GM19468 (cell line): ENCODE measurements at regions not wholly inside any gene's neighbourhood (a gene's known extent, or its start where the extent isn't known, plus 50 kb on each side); places are given as distances from the start of the nearest gene placed in this dataset.
"Not testable (repeated sequence)": the region's sequence is repeated elsewhere in the genome, so short reads cannot be mapped to it uniquely, and the experiment has no call there.

Source experiments
- ATAC-seq: cut with Tn5 transposase; IDR thresholded peaks from one replicate; pipeline ENCODE4 v1.9.1; 2021; ENCODE audit warnings: mild to moderate bottlenecking, moderate library complexity, moderate number of reproducible peaks; ENCODE audit not compliant: unreplicated experiment; ENCODE audit errors: extremely low read depth

DNA sequence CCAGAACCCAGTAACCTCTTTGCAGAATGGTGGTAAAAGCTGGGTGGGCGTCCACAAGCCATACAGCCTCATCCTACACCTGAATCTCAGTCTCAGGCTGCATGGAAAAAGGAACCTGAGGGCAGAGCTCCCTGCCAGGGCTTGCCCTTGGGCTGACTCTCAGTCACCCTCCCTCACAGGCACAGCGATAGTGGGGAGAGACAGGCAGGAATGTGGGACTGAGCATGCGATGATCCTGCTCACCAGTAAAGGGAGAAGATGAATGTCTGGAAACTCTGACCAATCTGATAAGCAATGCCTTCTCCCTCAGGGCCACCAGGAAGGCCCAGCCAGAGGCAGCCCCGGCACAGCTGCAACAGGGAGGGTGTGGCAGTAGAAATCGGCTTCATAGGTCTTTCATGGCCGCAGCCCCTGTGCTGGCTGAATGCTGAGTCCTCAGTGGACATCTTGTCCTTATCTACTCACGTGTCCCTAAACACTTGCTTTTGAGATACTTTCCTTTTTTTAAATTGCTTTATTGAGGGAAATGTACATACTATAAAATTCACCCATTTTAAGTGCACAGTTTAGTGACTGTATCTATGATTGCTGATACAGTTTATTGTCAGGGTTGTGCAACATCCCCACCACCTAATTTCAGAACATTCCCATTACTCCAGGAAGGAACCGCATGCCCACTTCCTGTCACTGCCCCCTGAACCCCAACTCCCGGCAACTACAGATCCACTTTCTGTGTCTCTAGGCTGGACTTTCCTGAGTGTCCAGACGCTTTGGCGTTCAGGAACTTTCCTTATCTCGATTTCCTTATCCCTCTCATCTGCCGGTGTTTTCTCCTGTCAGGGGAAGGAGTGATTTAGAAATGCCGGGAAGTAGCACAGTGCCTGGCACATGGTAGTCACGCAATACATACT lies 258.1 kb downstream of the PCNX1 start:
- ATAC-seq = no peak

DNA sequence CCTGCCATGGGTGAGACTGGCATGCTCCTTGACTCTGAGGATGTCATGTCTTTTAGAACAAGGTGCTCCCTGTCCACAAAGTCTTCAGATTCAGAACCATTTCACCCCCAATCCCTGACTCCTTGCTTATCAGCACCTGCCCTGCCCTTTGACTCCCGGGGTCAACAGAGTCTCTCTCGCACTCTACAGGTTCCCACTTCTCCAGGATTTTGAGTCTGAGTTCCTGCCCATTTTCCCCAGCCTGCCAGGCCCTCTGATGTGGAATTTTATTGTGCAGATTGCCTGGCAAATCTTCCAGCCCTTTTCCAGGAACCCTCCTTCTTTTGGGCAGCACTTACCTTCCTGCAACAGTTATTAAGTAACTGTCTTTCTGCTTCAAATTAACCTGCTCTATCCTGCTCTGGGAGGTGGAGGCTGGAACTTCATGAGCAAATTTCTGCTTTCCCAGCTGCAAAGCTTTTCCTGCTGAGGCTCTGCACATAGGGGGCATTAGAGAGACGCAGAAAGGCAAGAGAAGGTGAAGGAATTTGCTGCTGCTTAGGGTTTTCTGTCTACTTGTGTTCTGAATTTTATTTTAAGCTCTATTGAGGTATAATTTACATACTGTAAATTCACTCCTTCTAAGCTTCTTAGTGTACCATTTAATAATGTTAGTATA lies 259.1 kb downstream of the PCNX1 start:
- no peak for ATAC-seq

DNA sequence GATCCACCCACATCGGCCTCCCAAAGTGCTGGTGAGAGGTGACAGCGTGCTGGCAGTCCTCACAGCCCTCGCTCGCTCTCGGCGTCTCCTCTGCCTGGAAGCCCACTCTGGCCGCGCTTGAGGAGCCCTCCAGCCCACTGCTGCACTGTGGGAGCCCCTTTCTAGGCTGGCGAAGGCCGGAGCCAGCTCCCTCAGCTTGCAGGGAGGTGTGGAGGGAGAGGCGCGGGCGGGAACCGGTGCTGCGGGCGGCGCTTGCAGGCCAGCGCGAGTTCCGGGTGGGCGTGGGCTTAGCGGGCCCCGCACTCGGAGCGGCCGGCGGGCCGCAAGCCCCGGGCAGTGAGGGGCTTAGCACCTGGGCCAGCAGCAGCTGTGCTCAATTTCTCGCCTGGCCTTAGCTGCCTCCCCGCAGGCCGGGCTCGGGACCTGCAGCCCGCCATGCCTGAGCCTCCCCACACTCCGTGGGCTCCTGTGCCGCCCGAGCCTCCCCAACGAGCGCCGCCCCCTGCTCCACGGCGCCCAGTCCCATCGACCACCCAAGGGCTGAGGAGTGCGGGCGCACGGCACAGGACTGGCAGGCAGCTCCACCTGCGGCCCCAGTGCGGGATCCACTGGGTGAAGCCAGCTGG lies 260.2 kb downstream of the PCNX1 start:
- not testable (repeated sequence) for ATAC-seq

DNA sequence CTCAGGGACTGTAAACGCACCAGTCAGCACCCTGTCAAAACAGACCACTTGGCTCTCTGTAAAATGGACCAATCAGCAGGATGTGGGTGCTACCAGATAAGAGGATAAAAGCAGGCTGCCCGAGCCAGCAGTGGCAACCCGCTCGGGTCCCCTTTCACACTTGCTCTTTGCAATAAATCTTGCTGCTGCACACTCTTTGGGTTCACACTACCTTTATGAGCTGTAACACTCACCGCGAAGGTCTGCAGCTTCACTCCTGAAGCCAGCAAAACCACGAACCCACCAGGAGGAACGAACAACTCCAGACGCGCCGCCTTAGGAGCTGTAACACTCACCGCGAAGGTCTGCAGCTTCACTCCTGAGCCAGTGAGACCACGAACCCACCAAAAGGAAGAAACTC lies 260.9 kb downstream of the PCNX1 start:
- ATAC-seq = not testable (repeated sequence)

DNA sequence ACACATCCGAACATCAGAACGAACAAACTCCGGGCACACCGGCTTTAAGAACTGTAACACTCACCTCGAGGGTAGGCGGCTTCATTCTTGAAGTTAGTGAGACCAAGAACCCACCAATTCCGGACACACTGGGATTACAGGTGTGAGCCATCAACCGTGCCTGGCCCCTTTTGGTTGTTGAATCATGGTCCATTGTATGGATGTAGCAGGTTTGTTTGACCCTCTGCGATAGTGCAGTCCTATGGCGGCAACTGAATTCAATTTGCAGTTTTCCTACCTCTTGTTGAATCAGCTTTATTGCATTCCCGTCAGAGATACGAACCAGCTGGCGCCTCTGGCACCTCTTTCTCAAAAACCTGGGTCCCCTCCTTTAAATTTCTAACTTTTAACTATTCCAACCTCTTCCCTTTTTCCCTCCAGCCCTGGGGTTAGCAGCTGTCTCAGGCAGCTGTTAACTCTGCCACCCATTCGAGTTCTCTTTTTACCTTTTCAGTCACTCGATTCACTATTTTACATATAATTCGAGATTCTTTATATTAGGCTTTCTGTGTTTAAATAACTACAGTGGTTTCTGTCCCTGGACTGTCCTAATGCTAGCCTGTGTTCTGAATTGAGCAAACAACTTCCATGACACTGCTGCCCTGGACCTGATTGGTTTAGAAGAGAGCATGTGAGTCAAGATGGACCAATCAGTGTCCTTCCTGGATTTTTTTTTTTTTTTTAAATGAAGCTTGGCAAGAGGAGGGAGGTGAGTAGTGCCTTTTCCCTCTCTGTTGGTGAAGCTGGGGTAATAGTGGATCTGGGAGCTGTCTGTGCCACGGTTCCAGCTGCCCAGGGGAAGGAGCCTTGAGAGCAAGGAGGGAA lies 261.5 kb downstream of the PCNX1 start:
- ATAC-seq = no peak

DNA sequence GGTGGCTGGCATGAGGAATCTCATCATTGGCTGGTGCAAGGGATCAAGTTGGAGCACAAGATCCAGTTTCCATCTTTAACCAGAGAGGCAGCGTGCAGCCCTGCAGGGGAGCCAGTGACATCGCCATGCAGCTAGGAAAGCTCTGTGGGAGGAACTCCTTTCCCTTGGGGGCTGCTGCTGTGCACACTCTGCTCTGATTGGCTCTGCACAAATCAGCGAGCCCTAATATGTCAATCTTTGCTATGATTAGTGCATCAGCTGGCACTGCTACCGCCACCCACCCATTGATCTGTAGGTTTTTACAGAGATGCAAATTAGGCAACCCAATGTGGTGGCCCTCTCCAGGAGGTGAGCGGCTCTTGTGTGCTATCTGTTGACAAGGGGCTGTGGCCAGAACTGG lies 262.6 kb downstream of the PCNX1 start:
- ATAC-seq = no peak

DNA sequence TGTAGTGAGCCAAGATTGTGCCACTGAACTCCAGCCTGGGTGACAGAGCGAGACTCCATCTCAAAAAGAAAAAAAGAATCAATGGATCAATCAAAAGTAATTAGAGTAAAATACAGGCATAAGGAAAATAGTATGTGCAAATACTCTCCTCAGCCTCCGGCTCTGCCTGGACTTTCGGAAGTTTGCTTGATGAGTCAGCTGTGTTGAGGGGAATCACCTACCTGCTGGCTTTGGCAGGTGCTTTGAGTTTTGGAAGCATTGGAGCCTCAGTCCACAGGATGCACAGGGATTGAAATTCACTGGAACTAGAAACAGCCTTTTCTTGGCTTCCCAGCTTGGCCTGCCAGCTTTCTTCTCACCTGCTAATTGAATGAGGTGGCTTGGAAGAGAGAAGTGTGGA lies 268.2 kb downstream of the PCNX1 start:
- ATAC-seq = no peak

DNA sequence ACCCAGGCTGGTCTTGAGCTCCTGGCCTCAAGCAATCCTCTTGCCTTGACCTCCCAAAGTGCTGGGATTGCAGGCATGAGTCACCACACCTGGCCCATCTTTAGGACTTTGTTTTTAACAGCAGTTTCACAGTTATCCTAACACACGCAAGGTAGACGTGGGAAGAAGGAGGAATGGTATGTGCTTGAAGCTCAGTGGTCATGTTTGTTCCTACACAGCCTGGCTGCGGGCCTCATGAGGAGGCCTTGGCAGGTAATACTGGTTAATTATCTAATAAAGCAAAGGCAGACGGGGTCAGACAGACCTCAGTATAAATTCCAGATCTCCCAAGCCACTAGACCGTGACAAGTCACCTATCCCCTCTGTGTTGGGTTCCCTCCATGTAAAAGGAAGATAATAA lies 271.8 kb downstream of the PCNX1 start:
- ATAC-seq = no peak

DNA sequence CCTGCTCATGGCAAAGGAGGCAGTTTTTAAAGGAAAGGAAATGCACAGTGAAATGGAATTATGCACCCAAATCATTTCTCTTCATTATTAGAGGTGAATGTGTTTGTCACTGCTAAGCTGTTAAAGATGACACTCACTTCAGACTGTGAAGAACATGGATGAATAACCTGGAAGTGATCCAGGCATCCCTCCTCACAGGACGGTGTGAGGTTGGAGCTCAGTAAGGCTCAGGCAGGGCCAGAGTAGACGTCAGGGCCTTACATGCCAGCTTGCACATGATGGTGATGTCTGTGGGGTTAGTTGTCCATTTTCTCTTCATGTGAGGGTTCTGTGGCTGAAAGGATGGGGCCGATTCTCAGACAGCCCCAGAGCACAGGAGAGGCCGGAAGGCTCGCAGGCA lies 273.1 kb downstream of the PCNX1 start:
- no peak for ATAC-seq

DNA sequence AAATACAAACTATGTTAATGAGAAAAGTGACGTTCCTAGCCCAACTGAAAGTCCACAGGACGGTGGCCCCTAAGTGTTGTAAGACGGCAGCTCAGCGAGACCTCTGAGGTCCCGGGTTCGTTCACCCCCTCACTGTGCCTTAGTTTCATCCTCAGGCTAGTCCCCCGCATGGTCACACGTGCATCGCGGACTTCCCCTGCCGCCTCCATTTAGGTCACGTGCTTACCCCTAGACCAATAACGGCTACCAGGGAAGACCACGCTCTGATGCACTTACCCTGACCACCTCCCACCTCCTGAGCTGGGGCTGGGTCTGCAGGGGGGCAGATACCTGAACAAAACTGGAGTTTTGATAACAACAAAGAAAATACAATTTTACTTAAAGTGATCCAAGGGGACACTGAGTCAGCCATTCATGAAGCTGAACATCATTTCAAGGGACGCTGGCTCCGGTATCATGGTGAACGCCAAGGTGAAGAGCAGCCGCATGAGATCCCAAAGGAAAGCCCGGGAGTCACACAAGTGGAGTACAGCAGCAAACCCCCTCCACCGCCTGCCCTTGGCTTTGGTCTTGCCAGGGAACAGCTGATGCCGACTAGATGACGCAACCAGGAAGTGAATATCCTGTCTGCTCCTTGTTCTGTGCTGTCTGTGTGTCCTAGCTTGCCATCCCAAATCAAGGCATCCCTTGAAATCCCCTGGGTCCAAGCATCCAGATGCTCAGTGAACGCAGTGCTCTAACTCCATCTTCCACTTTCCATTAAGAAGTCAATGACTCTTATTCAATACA lies 274.1 kb downstream of the PCNX1 start:
- no peak for ATAC-seq

DNA sequence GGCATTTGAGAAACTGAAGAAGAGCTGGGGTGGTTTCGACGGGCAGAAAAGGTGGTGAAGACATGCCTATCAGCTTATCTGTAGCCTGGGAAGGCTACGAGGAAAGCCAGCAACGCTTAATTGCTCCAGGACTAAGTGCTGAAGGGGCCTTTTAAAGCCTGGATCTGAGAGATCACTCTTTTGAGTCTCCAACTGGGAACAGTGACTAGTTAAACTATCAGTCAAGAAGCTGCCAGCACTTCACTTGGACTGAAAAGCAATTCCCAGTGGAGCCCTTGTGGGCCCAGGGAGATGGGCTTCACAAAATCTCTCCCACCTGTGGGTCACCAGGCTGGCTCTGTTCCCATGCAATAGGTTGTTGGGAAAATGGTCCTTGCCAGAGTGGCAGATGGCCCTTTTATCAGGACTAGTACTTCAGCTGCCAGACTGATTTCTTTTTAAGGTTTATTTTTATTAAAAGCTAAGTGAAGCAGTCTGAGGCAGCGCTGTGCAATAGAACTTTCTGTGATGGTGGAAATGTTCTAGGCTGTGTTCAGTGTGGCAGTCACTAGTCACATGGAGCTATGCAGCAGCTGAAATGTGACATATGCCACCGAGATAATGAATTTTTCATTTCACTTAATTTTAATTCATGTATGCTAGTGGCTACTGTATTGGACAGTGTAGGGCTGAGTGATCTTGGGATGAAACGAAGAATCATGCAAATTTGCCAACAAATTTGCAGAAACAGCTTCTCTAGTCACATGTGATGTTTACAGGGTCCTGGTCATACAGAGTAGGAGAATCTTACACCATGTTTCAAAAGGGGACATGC lies 276.8 kb downstream of the PCNX1 start:
- no peak for ATAC-seq

DNA sequence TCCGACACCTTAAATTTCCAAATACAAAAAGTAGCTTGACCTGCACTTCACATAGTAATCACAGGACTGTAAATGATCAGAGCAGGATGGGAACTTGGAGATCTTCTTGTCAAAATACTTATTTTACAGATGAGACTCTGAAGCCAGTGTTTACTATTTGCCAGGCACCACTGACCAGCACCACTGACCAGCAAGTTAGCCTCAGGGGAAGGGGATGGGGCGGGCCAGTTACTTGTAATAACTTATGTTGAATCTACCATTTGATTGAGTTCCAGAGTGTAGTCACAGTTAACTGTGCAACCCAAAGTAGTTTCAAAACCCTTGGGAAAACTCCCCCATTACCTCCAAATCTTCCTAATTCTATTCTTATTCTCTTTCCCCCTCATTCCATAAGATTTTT lies 278.4 kb downstream of the PCNX1 start:
- no peak for ATAC-seq

DNA sequence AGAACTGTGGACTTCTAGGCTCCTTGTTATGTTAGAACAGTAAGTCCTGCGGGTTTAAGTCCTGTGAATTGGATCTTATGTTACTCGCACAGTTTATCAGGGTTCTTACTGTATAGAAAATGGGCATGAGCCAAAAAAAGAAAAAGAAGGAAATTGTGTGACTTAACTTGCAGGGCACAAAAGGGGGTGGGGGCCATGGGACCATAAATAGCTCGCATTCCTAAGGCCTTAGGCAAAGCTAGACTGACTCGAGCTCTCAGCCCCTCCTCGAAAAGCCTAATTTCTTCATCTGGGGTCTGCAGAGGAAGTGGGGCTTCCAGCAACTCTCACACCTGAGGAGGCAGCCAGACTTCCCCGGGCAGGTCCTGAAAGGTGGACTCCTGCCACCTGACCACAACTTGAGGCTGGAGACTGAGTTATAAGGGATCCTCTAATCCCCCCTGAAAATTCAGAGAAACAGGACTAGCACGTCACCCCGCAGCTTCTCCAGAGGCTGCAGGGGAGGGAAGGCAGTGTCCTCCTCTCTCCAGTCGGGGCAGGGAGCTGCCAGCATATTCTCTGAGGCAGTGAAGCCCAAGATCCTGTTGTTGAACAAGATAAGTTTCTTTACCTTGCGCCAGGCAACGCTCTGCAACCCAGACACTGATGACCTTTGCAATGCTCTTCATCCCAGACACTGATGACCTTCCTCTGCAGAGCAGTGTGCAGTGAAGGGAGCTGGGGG lies 280.5 kb downstream of the PCNX1 start:
- ATAC-seq = no peak

DNA sequence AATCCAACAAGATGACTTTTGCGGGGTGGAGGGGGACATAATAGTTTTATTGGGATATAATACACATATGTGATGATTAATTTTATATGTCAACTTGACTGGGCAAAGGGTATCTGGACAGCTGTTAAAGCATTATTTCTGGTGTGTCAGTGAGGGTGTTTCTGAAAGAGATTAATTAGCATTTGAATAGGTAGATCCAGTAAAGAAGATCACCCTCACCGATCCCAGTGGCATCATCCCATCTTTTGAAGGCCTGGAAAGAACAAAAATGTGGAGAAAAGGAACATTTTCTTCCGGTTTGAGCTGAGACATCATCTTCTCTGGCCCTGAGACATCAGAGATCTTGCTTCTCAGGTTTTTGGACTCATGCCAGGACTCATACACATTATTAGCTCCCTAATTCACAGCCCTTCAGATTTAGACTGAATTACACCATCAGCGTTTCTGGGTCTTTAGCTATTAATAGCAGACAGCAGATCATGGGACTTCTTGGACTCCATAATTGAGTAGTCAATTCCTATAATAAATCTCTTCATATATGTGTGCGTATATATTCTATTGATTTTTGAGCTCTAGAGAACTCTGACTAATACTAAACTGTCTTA lies 283.6 kb downstream of the PCNX1 start:
- ATAC-seq = no peak

DNA sequence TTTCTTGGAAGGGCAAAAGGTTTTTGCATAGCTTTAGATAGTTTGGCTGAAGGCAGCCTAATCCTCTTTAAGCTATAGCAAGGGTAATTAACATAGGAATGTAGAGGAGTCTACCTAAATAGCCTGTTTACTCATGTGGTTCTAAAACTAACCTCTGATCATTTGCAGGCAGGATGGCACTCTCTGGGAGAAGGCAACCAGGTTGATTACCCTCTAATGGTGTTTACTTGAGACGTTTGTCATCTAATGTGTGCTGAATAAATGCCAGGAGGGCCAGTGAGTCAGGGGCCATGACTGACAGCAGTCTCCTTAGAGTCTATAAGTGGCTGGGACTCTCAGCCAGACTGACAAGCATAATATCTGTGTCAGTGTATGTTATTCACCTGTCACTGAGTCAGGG lies 286.4 kb downstream of the PCNX1 start:
- no peak for ATAC-seq

DNA sequence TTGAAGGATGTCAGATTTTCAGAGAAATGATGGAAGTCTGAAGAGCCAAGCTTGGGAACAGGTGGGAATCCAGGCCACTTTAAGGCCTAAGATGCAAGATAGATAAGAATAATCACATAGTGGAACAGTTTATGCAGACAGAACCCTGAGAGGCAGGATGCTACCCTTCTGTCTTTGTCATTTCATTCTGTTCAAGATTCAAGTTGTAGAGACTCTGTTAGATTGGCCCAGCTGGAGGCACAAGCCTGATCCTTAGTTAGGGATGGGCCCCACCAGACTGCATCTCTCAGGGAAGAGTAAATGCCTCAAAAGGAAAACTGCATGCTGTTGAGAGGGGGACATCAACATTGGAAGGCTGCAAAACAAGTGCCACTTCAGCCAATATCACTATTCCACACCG lies 287.0 kb downstream of the PCNX1 start:
- ATAC-seq = no peak

DNA sequence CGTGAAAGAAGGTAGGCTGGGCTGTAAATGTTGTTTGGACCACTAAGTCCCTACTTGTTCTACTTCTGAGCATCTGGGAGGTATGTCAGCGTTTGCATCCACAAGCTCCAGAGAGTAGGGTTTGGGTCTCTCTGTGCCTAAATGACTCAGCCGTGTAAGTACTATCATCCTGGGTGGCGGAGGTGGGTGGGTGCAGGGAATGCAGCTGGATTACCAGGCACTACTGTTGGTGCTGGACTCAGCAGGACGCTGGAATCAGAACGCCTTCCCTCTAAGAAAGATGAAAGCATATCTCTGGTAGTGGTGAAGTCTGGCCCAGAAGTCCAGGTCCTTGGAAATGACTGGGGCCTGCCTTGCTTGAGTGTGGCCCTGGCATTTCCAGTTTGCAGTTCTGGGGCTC lies 289.7 kb downstream of the PCNX1 start:
- ATAC-seq = no peak

DNA sequence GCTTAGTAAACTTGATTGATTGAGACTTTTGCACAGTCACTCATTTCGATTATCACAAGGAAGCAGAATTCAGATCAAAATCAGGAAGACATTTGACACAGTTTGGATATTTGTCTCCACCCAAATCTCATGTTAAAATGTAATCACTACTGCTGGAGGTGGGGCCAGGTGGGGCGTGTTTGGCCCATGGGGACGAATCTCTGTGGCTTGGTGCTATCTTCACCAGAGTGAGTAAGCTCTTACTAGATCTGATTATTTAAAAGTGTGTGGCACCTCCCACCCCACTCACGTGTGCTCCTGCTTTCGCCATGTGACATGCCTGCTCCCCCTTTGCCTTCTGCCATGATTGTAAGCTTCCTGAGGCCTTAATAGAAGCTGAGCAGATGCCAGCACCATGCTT lies 291.4 kb downstream of the PCNX1 start:
- ATAC-seq = no peak
